ENCODE measurements at regions not wholly inside any gene's neighbourhood (a gene's known extent, or its start where the extent isn't known, plus 50 kb on each side); places are given as distances from the start of the nearest gene placed in this dataset.

DNA sequence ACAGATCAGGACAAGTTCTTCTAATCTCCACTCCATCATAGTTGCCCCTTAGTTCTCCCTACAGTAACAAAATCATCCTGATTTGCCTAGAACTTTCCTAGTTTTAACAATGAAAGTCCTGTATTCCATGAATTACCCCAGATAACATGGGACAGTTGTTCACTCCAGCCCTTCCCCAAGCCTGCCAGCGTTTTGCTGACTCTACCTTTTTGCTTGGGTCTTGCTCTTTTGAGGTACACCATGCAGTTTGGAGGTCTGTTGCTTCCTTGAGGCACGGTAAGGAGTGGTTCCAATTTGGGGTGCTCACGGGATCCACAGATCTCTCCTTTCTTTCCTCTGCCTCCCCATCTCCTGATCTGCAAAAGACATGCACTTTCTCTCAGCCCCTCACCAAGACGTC is 61.6 kb upstream of the DYRK2 start:
- Histone ChIP-seq H2AFZ (ENCODE audit: low read length) (no peak overlapping the region), H3F3A (ENCODE audit: insufficient read depth, low read length) (no peaks in the 10 kb centered on the region)
- TF ChIP-seq EZH2phosphoT487 (IDR thresholded peaks at IDR 0.05; ENCODE audit: low read length) (no peak), EZH2 (optimal IDR thresholded peaks at IDR 0.05; ENCODE audit: low read depth, low read length) (no peak)
- TF ChIP-seq, protein P1, sequence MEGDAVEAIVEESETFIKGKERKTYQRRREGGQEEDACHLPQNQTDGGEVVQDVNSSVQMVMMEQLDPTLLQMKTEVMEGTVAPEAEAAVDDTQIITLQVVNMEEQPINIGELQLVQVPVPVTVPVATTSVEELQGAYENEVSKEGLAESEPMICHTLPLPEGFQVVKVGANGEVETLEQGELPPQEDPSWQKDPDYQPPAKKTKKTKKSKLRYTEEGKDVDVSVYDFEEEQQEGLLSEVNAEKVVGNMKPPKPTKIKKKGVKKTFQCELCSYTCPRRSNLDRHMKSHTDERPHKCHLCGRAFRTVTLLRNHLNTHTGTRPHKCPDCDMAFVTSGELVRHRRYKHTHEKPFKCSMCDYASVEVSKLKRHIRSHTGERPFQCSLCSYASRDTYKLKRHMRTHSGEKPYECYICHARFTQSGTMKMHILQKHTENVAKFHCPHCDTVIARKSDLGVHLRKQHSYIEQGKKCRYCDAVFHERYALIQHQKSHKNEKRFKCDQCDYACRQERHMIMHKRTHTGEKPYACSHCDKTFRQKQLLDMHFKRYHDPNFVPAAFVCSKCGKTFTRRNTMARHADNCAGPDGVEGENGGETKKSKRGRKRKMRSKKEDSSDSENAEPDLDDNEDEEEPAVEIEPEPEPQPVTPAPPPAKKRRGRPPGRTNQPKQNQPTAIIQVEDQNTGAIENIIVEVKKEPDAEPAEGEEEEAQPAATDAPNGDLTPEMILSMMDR (IDR thresholded peaks at IDR 0.05; ENCODE audit: low read length): no peak

DNA sequence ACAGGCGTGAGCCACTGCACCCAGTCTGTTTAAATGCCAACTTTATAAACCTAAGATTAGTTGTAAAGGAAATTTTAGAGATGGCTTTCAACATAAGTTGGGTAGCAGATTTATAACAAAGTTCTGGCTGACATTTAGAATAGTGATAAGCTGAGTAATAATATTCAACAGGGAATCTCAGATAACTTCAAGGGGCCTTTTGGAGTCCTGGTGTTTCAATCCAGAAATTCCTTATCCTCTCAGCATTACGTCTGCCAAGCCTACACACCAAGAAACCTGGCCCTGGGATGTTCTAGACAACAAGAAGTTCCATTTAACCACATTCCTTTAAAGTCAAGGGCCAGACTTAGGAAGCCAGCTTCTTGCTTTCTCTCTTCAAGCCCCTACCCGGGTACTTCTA is 59.5 kb upstream of the DYRK2 start:
- Histone ChIP-seq H3K9me2 (replicated peaks; ENCODE audit: insufficient read depth, low read length) (no peaks in the 10 kb centered on the region), H3K4me1 (ENCODE audit: low read length) (peaks cover 18% of the 10 kb centered on the region), H3K27me3 (replicated peaks; ENCODE audit: insufficient read depth, low read length) (no peaks in the 10 kb centered on the region), H3F3A (ENCODE audit: insufficient read depth, low read length) (no peaks in the 10 kb centered on the region), H3K9me3 (replicated peaks; ENCODE audit: insufficient read depth, low read length) (no peaks in the 10 kb centered on the region), H3K79me2 (ENCODE audit: low read length) (no peaks in the 10 kb centered on the region), H3K4me3 (ENCODE audit: low read length) (no peak overlapping the region), H3K9ac (ENCODE audit: low read length) (no peak overlapping the region), H2AFZ (ENCODE audit: low read length) (no peak overlapping the region), H3K27ac (ENCODE audit: low read length) (no peak overlapping the region), H4K20me1 (ENCODE audit: insufficient read depth, low read length) (no peaks in the 10 kb centered on the region), H3K4me2 (ENCODE audit: low read depth, low read length) (no peak overlapping the region), H3K36me3 (replicated peaks; ENCODE audit: insufficient read depth, low read length) (no peaks in the 10 kb centered on the region)
- DNase-seq: no peak
- TF ChIP-seq EZH2phosphoT487 (IDR thresholded peaks at IDR 0.05; ENCODE audit: low read length): no peak
- TF ChIP-seq EZH2 (optimal IDR thresholded peaks at IDR 0.05; ENCODE audit: low read depth, low read length): no peak
- TF ChIP-seq, protein P1 (IDR thresholded peaks at IDR 0.05; ENCODE audit: low read length): no peak

More for the DNA sequence above, 61.6 kb upstream of the DYRK2 start:
- H3K9ac ChIP-seq (ENCODE audit: low read length): no peak overlapping the region
- H4K20me1 ChIP-seq (ENCODE audit: insufficient read depth, low read length): no peaks in the 10 kb centered on the region
- 0 out of 2 replicates have a peak, but pooled peaks cover under 1% of the 10 kb centered on the region for H3K4me1 ChIP-seq (ENCODE audit: low read length)
- no peaks in the 10 kb centered on the region for H3K79me2 ChIP-seq (ENCODE audit: low read length)
- no peak overlapping the region for H3K4me2 ChIP-seq (ENCODE audit: low read depth, low read length)
- DNase-seq: no peak
- no peaks in the 10 kb centered on the region for H3K27me3 ChIP-seq (replicated peaks; ENCODE audit: insufficient read depth, low read length)
- no peaks in the 10 kb centered on the region for H3K36me3 ChIP-seq (replicated peaks; ENCODE audit: insufficient read depth, low read length)
- H3K4me3 ChIP-seq (ENCODE audit: low read length): no peak overlapping the region
- H3K9me2 ChIP-seq (replicated peaks; ENCODE audit: insufficient read depth, low read length): no peaks in the 10 kb centered on the region
- H3K9me3 ChIP-seq (replicated peaks; ENCODE audit: insufficient read depth, low read length): no peaks in the 10 kb centered on the region
- no peak overlapping the region for H3K27ac ChIP-seq (ENCODE audit: low read length)

DNA sequence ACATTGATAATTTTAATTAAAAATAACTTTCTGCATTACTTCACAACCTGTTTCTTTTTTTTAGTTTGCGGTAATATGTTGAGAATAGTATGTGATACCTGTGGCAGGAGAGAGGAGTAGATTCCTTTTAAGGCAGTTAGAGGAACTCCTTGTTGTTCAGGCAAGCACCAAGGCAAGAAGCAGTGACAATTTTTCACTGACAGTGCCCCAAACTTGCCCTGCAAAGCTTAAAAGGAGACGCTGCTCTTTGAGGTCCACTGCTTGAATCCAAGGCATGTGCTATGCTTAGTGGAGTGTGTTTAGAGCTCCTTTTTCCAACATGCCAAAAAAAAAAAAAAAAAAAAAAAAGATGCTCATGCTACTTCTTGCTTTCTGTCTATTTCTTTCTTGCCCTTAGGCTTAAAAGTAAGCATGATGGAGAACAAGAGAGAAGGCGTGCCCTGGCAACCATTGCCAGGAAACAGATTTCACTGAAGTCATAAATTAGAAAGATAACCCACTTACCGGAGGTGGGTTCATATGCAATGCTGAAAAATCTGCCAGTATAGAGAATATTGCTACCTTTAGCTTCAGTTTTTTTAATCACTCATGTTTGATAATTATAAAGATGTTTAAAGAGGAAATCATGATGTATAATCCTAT is 58.3 kb upstream of the DYRK2 start:
- Histone ChIP-seq H3K9ac (ENCODE audit: low read length) (no peak overlapping the region), H3K27ac (ENCODE audit: low read length) (no peak overlapping the region), H3K4me2 (ENCODE audit: low read depth, low read length) (no peak overlapping the region), H4K20me1 (ENCODE audit: insufficient read depth, low read length) (no peaks in the 10 kb centered on the region), H3K9me3 (replicated peaks; ENCODE audit: insufficient read depth, low read length) (no peaks in the 10 kb centered on the region), H3K4me3 (ENCODE audit: low read length) (no peak overlapping the region), H3K4me1 (ENCODE audit: low read length) (peaks cover 18% of the 10 kb centered on the region), H2AFZ (ENCODE audit: low read length) (no peak overlapping the region), H3K27me3 (replicated peaks; ENCODE audit: insufficient read depth, low read length) (no peaks in the 10 kb centered on the region), H3F3A (ENCODE audit: insufficient read depth, low read length) (no peaks in the 10 kb centered on the region), H3K79me2 (ENCODE audit: low read length) (no peaks in the 10 kb centered on the region), H3K36me3 (replicated peaks; ENCODE audit: insufficient read depth, low read length) (no peaks in the 10 kb centered on the region), H3K9me2 (replicated peaks; ENCODE audit: insufficient read depth, low read length) (no peaks in the 10 kb centered on the region)
- TF ChIP-seq EZH2phosphoT487 (IDR thresholded peaks at IDR 0.05; ENCODE audit: low read length) (no peak), EZH2 (optimal IDR thresholded peaks at IDR 0.05; ENCODE audit: low read depth, low read length) (no peak)
- TF ChIP-seq, protein P1 (IDR thresholded peaks at IDR 0.05; ENCODE audit: low read length): no peak
- DNase-seq: no peak

All from MM.1S (cell line).